ENCODE measurements at regions not wholly inside any gene's neighbourhood (a gene's known extent, or its start where the extent isn't known, plus 50 kb on each side); places are given as distances from the start of the nearest gene placed in this dataset.

DNA sequence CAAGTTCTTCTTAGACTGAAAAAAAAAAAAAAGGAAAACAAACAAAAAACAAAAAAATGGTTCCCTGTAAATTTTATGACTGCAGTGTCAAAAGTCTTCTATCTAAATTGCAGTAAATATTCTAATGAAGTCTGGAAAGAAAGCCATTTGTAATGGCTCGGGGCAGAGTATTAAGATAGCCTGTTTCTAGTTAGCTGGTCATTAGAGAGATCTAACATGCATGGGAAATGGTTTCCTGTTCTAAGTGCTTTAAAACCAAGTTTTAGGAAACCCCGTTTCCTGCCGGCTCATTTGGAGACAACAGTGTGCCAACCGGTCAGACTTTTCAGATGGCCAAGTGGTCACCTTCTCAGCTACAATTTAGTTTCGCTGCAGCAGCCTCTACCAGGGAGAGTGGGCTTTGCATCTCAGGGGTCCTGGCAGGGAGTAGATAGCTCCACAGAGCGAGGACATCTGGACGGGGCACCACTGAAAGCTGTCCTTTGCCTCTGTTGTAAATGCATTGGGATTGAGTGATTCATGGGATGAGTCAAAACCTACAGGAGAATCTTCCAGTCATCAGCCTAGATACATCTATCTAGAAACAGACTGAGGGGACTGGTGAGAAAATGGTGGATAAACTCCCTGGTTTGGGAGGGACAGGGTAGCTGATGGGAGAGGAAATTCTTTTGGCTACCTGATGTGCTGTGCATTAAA lies 473.2 kb upstream of the SALL1 start:
- WGBS, 2 donors (ENCODE audit: low coverage in 1 of 2) = 45 to 69% methylated on average over 1 to 4 of the region's 7 CpGs
- Histone ChIP-seq H3K36me3 (no peaks in the 10 kb centered on the region), H3K9me3 (no peaks in the 10 kb centered on the region), H3K27ac (no peak overlapping the region), H3K4me3 (no peak overlapping the region), H3K4me1 (no peaks in the 10 kb centered on the region), H3K27me3 (no peaks in the 10 kb centered on the region)
- TF ChIP-seq POLR2AphosphoS5 (IDR thresholded peaks at IDR 0.05) (no peak), POLR2A (IDR thresholded peaks at IDR 0.05) (no peak), EP300 (IDR thresholded peaks at IDR 0.05; ENCODE audit: low read depth) (no peak)
- TF ChIP-seq, protein P1, sequence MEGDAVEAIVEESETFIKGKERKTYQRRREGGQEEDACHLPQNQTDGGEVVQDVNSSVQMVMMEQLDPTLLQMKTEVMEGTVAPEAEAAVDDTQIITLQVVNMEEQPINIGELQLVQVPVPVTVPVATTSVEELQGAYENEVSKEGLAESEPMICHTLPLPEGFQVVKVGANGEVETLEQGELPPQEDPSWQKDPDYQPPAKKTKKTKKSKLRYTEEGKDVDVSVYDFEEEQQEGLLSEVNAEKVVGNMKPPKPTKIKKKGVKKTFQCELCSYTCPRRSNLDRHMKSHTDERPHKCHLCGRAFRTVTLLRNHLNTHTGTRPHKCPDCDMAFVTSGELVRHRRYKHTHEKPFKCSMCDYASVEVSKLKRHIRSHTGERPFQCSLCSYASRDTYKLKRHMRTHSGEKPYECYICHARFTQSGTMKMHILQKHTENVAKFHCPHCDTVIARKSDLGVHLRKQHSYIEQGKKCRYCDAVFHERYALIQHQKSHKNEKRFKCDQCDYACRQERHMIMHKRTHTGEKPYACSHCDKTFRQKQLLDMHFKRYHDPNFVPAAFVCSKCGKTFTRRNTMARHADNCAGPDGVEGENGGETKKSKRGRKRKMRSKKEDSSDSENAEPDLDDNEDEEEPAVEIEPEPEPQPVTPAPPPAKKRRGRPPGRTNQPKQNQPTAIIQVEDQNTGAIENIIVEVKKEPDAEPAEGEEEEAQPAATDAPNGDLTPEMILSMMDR (IDR thresholded peaks at IDR 0.05) = no peak
- intact Hi-C loops (cut with DNase I; ENCODE audit: low total_unique reads) = no loop called here
- in situ Hi-C loops (cut with MboI; ENCODE audit: low pct_ligation_motif_present in 1 of 4, low pct_unique_long_range_greater_than_20kb in 1 of 4, low sequenced_read_pairs in 3 of 4) = loop anchor here in 1 of 4 donors (25.0 kb wide), 1 partner anchor 88 kb away; no protein-coding TSS in a partner anchor
- no peak for DNase-seq

GRCh38 chr16:51621610-51622009 lies 470.5 kb upstream of the SALL1 start:
- H3K27me3 ChIP-seq = no peaks in the 10 kb centered on the region
- H3K9me3 ChIP-seq = no peaks in the 10 kb centered on the region
- intact Hi-C loops (cut with DNase I; ENCODE audit: low total_unique reads) (no loop called here), in situ Hi-C loops (cut with MboI; ENCODE audit: low pct_ligation_motif_present in 1 of 4, low pct_unique_long_range_greater_than_20kb in 1 of 4, low sequenced_read_pairs in 3 of 4) (loop anchor here in 1 of 4 donors (25.0 kb wide), 1 partner anchor 91 kb away; no protein-coding TSS in a partner anchor)
- 60 to 83% methylated on average over 1 of the region's 1 CpG for WGBS, 2 donors (ENCODE audit: low coverage in 1 of 2)
- no peaks in the 10 kb centered on the region for H3K36me3 ChIP-seq
- H3K4me3 ChIP-seq = no peak overlapping the region
- no peak for TF ChIP-seq POLR2A (IDR thresholded peaks at IDR 0.05)
- TF ChIP-seq, protein P1 (IDR thresholded peaks at IDR 0.05) = no peak
- no peak for TF ChIP-seq POLR2AphosphoS5 (IDR thresholded peaks at IDR 0.05)
- no peak for TF ChIP-seq EP300 (IDR thresholded peaks at IDR 0.05; ENCODE audit: low read depth)
- no peak overlapping the region for H3K27ac ChIP-seq
- H3K4me1 ChIP-seq = no peaks in the 10 kb centered on the region
- no peak for DNase-seq

DNA sequence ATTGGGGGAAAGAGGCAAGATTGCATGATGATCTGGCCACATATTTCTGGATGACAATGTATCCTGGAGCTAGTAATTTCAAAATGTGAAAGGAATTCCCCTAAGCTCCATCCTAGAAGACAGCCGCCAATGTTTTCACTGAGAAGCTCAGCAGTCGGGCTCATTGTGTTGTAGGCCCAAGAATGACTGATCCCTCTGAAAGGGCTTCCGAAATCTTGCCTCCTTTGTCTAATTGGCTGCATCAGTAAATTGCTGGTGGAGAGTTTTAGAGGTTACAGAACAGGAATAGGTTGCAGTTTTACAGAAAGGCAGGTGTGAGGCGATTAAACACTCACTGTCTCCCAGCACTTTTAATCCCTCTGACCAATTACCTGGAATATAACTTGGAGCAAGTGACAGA lies 464.1 kb upstream of the SALL1 start:
- in situ Hi-C loops (cut with MboI; ENCODE audit: low pct_ligation_motif_present in 1 of 4, low pct_unique_long_range_greater_than_20kb in 1 of 4, low sequenced_read_pairs in 3 of 4) = loop anchor here in 1 of 4 donors (25.0 kb wide), 1 partner anchor 97 kb away; no protein-coding TSS in a partner anchor
- WGBS, 2 donors (ENCODE audit: low coverage in 1 of 2) = 53 to 86% methylated on average over 2 to 4 of the region's 4 CpGs
- no peaks in the 10 kb centered on the region for H3K36me3 ChIP-seq

DNA sequence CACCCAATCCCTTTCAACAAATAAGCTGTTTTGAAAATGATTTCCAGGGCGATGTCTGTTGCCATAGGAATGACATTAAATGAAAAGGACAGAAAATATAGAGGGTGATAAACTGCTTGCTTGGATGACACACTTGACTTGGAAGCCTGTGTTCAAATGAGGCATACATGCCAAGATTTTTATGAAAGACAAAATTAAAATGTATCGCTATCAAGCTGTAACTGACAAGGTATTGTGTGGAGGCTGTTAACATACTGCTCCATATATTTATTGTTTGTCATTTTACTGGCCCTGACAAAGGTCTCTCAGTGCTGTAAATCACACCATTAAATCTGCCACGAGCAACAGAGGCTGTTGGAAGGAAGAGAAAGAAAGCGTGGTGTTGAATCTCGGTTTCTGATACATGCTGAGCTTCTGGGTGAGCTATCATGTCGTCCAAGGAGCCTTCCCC lies 456.2 kb upstream of the SALL1 start:
- intact Hi-C loops (cut with DNase I; ENCODE audit: low total_unique reads) = no loop called here
- Histone ChIP-seq H3K27ac (no peak overlapping the region), H3K4me1 (no peaks in the 10 kb centered on the region)

More for the DNA sequence above, 464.1 kb upstream of the SALL1 start:
- intact Hi-C loops (cut with DNase I; ENCODE audit: low total_unique reads) = no loop called here
- Histone ChIP-seq H3K27me3 (no peaks in the 10 kb centered on the region), H3K4me3 (no peak overlapping the region), H3K4me1 (no peaks in the 10 kb centered on the region), H3K27ac (no peak overlapping the region), H3K9me3 (no peaks in the 10 kb centered on the region)
- no peak for DNase-seq
- TF ChIP-seq, protein P1 (IDR thresholded peaks at IDR 0.05) = no peak
- TF ChIP-seq POLR2A (IDR thresholded peaks at IDR 0.05) (no peak), POLR2AphosphoS5 (IDR thresholded peaks at IDR 0.05) (no peak), EP300 (IDR thresholded peaks at IDR 0.05; ENCODE audit: low read depth) (no peak)

More for the DNA sequence above, 456.2 kb upstream of the SALL1 start:
- no peak for DNase-seq
- TF ChIP-seq, protein P1 (IDR thresholded peaks at IDR 0.05) = no peak
- Histone ChIP-seq H3K4me3 (no peak overlapping the region), H3K27me3 (no peaks in the 10 kb centered on the region), H3K9me3 (no peaks in the 10 kb centered on the region), H3K36me3 (no peaks in the 10 kb centered on the region)
- in situ Hi-C loops (cut with MboI; ENCODE audit: low pct_ligation_motif_present in 1 of 4, low pct_unique_long_range_greater_than_20kb in 1 of 4, low sequenced_read_pairs in 3 of 4) = loop anchor here in 1 of 4 donors (25.0 kb wide), 1 partner anchor 105 kb away; no protein-coding TSS in a partner anchor
- 12 to 28% methylated on average over 6 of the region's 6 CpGs for WGBS, 2 donors (ENCODE audit: low coverage in 1 of 2)

Measured in transverse colon (tissue), 4 donors.